ENCODE measurements at regions not wholly inside any gene's neighbourhood (a gene's known extent, or its start where the extent isn't known, plus 50 kb on each side); places are given as distances from the start of the nearest gene placed in this dataset.

GRCh38 chr15:31247404-31247803 lies 79.2 kb upstream of the KLF13 start:
- FAIRE-seq (no peak), DNase-seq (peak in 1 of 5 donors; percentile 26)
- no peaks in the 10 kb centered on the region for H3K4me1 ChIP-seq (ENCODE audit: control insufficient read depth in 2 of 3, insufficient read depth in 2 of 3, low read depth in 1 of 3, low read length in 3 of 3)
- no peak overlapping the region for H3K9ac ChIP-seq (ENCODE audit: low read length in 3 of 3)
- no peak for TF ChIP-seq CTCF (IDR thresholded peaks at IDR 0.05; ENCODE audit: borderline replicate concordance, extremely low read depth, insufficient read depth)
- intact Hi-C loops (cut with DNase I): no loop called here
- H3K27ac ChIP-seq (ENCODE audit: low read depth in 2 of 2, low read length in 2 of 2): no peak overlapping the region
- no peaks in the 10 kb centered on the region for H3K36me3 ChIP-seq (ENCODE audit: control insufficient read depth in 2 of 3, insufficient read depth in 3 of 3, low read length in 3 of 3)
- H3K27me3 ChIP-seq (ENCODE audit: control insufficient read depth, insufficient read depth, low read length): no peaks in the 10 kb centered on the region
- no peak overlapping the region for H3K4me3 ChIP-seq (ENCODE audit: low read length in 3 of 3)
- H3K9me3 ChIP-seq (ENCODE audit: control insufficient read depth in 2 of 3, insufficient read depth in 1 of 3, low read length in 3 of 3): no peaks in the 10 kb centered on the region

- intact Hi-C loops (cut with DNase I): no loop called here
- TF ChIP-seq CTCF (IDR thresholded peaks at IDR 0.05; ENCODE audit: borderline replicate concordance, extremely low read depth, insufficient read depth): no peak
- H3K4me3 ChIP-seq (ENCODE audit: low read length in 3 of 3): no peak overlapping the region
- no peaks in the 10 kb centered on the region for H3K27me3 ChIP-seq (ENCODE audit: control insufficient read depth, insufficient read depth, low read length)
- no peak overlapping the region for H3K27ac ChIP-seq (ENCODE audit: low read depth in 2 of 2, low read length in 2 of 2)
- no peaks in the 10 kb centered on the region for H3K36me3 ChIP-seq (ENCODE audit: control insufficient read depth in 2 of 3, insufficient read depth in 3 of 3, low read length in 3 of 3)
- H3K4me1 ChIP-seq (ENCODE audit: control insufficient read depth in 2 of 3, insufficient read depth in 2 of 3, low read depth in 1 of 3, low read length in 3 of 3): no peaks in the 10 kb centered on the region
- FAIRE-seq (no peak), DNase-seq (peak in 1 of 5 donors; percentile 26)
- H3K9me3 ChIP-seq (ENCODE audit: control insufficient read depth in 2 of 3, insufficient read depth in 1 of 3, low read length in 3 of 3): no peaks in the 10 kb centered on the region
- no peak overlapping the region for H3K9ac ChIP-seq (ENCODE audit: low read length in 3 of 3)
Measured at GRCh38 chr15:31248263-31248662, 78.4 kb upstream of the KLF13 start.

GRCh38 chr15:31248951-31249350 lies 77.7 kb upstream of the KLF13 start:
- Histone ChIP-seq H3K27ac (ENCODE audit: low read depth in 2 of 2, low read length in 2 of 2) (no peak overlapping the region), H3K4me1 (ENCODE audit: control insufficient read depth in 2 of 3, insufficient read depth in 2 of 3, low read depth in 1 of 3, low read length in 3 of 3) (no peaks in the 10 kb centered on the region), H3K27me3 (ENCODE audit: control insufficient read depth, insufficient read depth, low read length) (no peaks in the 10 kb centered on the region), H3K36me3 (ENCODE audit: control insufficient read depth in 2 of 3, insufficient read depth in 3 of 3, low read length in 3 of 3) (no peaks in the 10 kb centered on the region), H3K4me3 (ENCODE audit: low read length in 3 of 3) (no peak overlapping the region), H3K9me3 (ENCODE audit: control insufficient read depth in 2 of 3, insufficient read depth in 1 of 3, low read length in 3 of 3) (no peaks in the 10 kb centered on the region), H3K9ac (ENCODE audit: low read length in 3 of 3) (no peak overlapping the region)
- FAIRE-seq: no peak
- peak in 1 of 5 donors; percentile 53 for DNase-seq
- TF ChIP-seq CTCF (IDR thresholded peaks at IDR 0.05; ENCODE audit: borderline replicate concordance, extremely low read depth, insufficient read depth): no peak
- intact Hi-C loops (cut with DNase I): no loop called here

- H3K27me3 ChIP-seq (ENCODE audit: control insufficient read depth, insufficient read depth, low read length): no peaks in the 10 kb centered on the region
- no peak overlapping the region for H3K4me3 ChIP-seq (ENCODE audit: low read length in 3 of 3)
- intact Hi-C loops (cut with DNase I): no loop called here
- DNase-seq: peak in 1 of 5 donors; percentile 46
- no peaks in the 10 kb centered on the region for H3K4me1 ChIP-seq (ENCODE audit: control insufficient read depth in 2 of 3, insufficient read depth in 2 of 3, low read depth in 1 of 3, low read length in 3 of 3)
- no peaks in the 10 kb centered on the region for H3K36me3 ChIP-seq (ENCODE audit: control insufficient read depth in 2 of 3, insufficient read depth in 3 of 3, low read length in 3 of 3)
- H3K27ac ChIP-seq (ENCODE audit: low read depth in 2 of 2, low read length in 2 of 2): no peak overlapping the region
- H3K9me3 ChIP-seq (ENCODE audit: control insufficient read depth in 2 of 3, insufficient read depth in 1 of 3, low read length in 3 of 3): no peaks in the 10 kb centered on the region
- H3K9ac ChIP-seq (ENCODE audit: low read length in 3 of 3): no peak overlapping the region
- FAIRE-seq: no peak
- TF ChIP-seq CTCF (IDR thresholded peaks at IDR 0.05; ENCODE audit: borderline replicate concordance, extremely low read depth, insufficient read depth): no peak
Measured at GRCh38 chr15:31250033-31250432, 76.6 kb upstream of the KLF13 start.
